Neural progenitor cell (in vitro differentiated cells): ENCODE measurements at regions not wholly inside any gene's neighbourhood (a gene's known extent, or its start where the extent isn't known, plus 50 kb on each side); places are given as distances from the start of the nearest gene placed in this dataset.
"Not testable (repeated sequence)": the region's sequence is repeated elsewhere in the genome, so short reads cannot be mapped to it uniquely, and the experiment has no call there.

ENCODE experiments used
- DNase-seq: peaks from one replicate; pipeline ENCODE4 v3.0.0-alpha.2; 2016; ENCODE audit warnings: low spot score
- H2AFZ ChIP-seq: fragments of 200-600 bp; sonication (generic); replicated peaks from 2 replicates; pipeline ENCODE4 v1.6.1; 2016; ENCODE audit warnings: antibody characterized with exemption
- H3F3A ChIP-seq: fragments of 200-600 bp; sonication (generic); 2 replicates; pipeline ENCODE4 v1.6.1; 2016; ENCODE audit warnings: antibody characterized with exemption, low read depth
- H3K27ac ChIP-seq: fragments of 200-600 bp; sonication (generic); 2 replicates; pipeline ENCODE4 v1.5.1; 2016; ENCODE audit warnings: mild to moderate bottlenecking
- H3K27me3 ChIP-seq: fragments of 200-600 bp; sonication (generic); 2 replicates; pipeline ENCODE4 v1.6.1; 2016; ENCODE audit warnings: mild to moderate bottlenecking, moderate library complexity
- H3K36me3 ChIP-seq: fragments of 200-600 bp; sonication (generic); 2 replicates; pipeline ENCODE4 v1.5.1; 2016
- H3K4me1 ChIP-seq: fragments of 200-600 bp; sonication (generic); 2 replicates; pipeline ENCODE4 v1.6.1; 2016; ENCODE audit warnings: mixed run types
- H3K4me2 ChIP-seq: fragments of 200-600 bp; sonication (generic); 2 replicates; pipeline ENCODE4 v1.6.1; 2016
- H3K4me3 ChIP-seq: fragments of 200-600 bp; sonication (generic); 2 replicates; pipeline ENCODE4 v1.5.1; 2016
- H3K79me2 ChIP-seq: fragments of 200-600 bp; sonication (generic); 2 replicates; pipeline ENCODE4 v1.6.1; 2016; ENCODE audit warnings: low read depth
- H3K9ac ChIP-seq: fragments of 200-600 bp; sonication (generic); 2 replicates; pipeline ENCODE4 v1.6.1; 2016
- H3K9me3 ChIP-seq: fragments of 200-600 bp; sonication (generic); 2 replicates; pipeline ENCODE4 v1.5.1; 2016; ENCODE audit warnings: low read depth
- H4K20me1 ChIP-seq: fragments of 200-600 bp; sonication (generic); 2 replicates; pipeline ENCODE4 v1.6.1; 2016; ENCODE audit warnings: low read depth
- H3K27ac Mint-ChIP-seq: 3 replicates; pipeline ENCODE4 v1.8.0; 2021; ENCODE audit warnings: mixed read lengths
- H3K27me3 Mint-ChIP-seq: 2 replicates; pipeline ENCODE4 v1.8.0; 2022; ENCODE audit warnings: low read depth, mild to moderate bottlenecking, inconsistent platforms, moderate library complexity, mixed read lengths; ENCODE audit not compliant: insufficient read depth
- H3K36me3 Mint-ChIP-seq: 3 replicates; pipeline ENCODE4 v1.8.0; 2021; ENCODE audit warnings: mixed read lengths
- H3K4me1 Mint-ChIP-seq: 3 replicates; pipeline ENCODE4 v1.8.0; 2021; ENCODE audit warnings: mixed read lengths
- H3K4me3 Mint-ChIP-seq: 3 replicates; pipeline ENCODE4 v1.8.0; 2021; ENCODE audit warnings: mild to moderate bottlenecking, moderate library complexity, mixed read lengths
- H3K9me3 Mint-ChIP-seq: 3 replicates; pipeline ENCODE4 v1.8.0; 2020; ENCODE audit warnings: mixed read lengths
- EZH2 ChIP-seq: fragments of 200-600 bp; sonication (generic); IDR thresholded peaks from 2 replicates; pipeline ENCODE4 v1.6.1; 2017; ENCODE audit warnings: antibody characterized with exemption, mild to moderate bottlenecking, moderate library complexity
- EZH2phosphoT487 ChIP-seq: fragments of 200-600 bp; sonication (generic); IDR thresholded peaks from 2 replicates; pipeline ENCODE4 v1.6.1; 2017; ENCODE audit warnings: antibody characterized with exemption
- TF ChIP-seq, protein P1 (sequence below): fragments of 200-600 bp; sonication (generic); IDR thresholded peaks from 2 replicates; pipeline ENCODE4 v1.5.1; 2017; ENCODE audit warnings: antibody characterized with exemption, mild to moderate bottlenecking

GRCh38 chr4:179353786-179354185, 1911.5 kb upstream of the AGA start:
- no peak overlapping the region for H3K9ac ChIP-seq
- no peaks in the 10 kb centered on the region for H3K4me1 Mint-ChIP-seq
- H3K9me3 Mint-ChIP-seq: no peaks in the 10 kb centered on the region
- H3K9me3 ChIP-seq: no peaks in the 10 kb centered on the region
- H3F3A ChIP-seq: no peaks in the 10 kb centered on the region
- no peak overlapping the region for H3K4me2 ChIP-seq
- no peaks in the 10 kb centered on the region for H3K4me1 ChIP-seq
- no peaks in the 10 kb centered on the region for H3K79me2 ChIP-seq
- H3K27ac ChIP-seq: no peak overlapping the region
- H3K27ac Mint-ChIP-seq: no peak overlapping the region
- no peaks in the 10 kb centered on the region for H3K36me3 Mint-ChIP-seq
- H2AFZ ChIP-seq: no peak overlapping the region
- no peaks in the 10 kb centered on the region for H3K27me3 ChIP-seq
- no peaks in the 10 kb centered on the region for H3K36me3 ChIP-seq
- H4K20me1 ChIP-seq: no peaks in the 10 kb centered on the region
- no peak overlapping the region for H3K4me3 Mint-ChIP-seq
- DNase-seq: no peak
- TF ChIP-seq EZH2phosphoT487: no peak
- TF ChIP-seq, protein P1, sequence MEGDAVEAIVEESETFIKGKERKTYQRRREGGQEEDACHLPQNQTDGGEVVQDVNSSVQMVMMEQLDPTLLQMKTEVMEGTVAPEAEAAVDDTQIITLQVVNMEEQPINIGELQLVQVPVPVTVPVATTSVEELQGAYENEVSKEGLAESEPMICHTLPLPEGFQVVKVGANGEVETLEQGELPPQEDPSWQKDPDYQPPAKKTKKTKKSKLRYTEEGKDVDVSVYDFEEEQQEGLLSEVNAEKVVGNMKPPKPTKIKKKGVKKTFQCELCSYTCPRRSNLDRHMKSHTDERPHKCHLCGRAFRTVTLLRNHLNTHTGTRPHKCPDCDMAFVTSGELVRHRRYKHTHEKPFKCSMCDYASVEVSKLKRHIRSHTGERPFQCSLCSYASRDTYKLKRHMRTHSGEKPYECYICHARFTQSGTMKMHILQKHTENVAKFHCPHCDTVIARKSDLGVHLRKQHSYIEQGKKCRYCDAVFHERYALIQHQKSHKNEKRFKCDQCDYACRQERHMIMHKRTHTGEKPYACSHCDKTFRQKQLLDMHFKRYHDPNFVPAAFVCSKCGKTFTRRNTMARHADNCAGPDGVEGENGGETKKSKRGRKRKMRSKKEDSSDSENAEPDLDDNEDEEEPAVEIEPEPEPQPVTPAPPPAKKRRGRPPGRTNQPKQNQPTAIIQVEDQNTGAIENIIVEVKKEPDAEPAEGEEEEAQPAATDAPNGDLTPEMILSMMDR: no peak
- TF ChIP-seq EZH2: no peak
- no peaks in the 10 kb centered on the region for H3K27me3 Mint-ChIP-seq
- no peak overlapping the region for H3K4me3 ChIP-seq

DNA sequence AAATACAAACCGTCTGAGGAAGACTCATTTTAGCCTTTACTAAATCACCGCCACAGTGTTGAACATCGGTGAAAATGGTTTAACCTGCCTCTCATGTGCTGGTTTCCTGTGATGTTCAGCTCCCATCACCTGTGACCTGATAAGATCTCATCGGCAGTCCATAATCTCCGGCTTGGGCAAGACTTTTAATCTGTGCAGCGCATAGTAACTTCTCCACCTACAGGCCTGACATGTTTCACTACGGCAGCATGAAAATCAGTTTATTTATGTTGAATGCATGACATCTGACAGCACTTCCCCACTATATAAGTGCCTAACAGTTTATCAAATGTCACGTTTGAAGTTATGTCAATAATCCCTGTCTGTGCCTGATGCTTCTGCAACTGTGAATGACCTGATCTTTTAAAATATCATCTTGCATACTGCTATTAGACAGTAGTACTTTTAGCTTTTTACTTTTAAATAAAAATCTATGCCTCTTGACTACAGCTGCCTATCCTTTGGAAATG, 1919.8 kb upstream of the AGA start:
- no peaks in the 10 kb centered on the region for H3K27me3 Mint-ChIP-seq

DNA sequence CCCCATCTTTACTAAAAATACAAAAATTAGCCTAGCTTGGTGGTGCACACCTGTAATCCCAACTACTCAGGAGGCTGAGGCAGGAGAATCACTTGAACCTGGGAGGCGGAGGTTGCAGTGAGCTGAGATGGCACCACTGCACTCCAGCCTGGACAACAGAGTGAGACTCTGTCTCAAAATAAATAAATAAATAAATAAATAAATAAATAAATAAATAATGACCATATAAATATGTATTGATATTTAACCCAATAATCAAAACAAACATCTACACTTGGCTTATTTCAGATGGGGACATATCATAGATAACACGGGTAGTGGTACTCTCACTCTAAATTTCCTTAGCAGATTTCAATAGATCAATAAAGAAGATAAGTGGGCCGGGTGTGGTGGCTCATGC, 1923.7 kb upstream of the AGA start:
- not testable (repeated sequence) for H3K27me3 Mint-ChIP-seq, H3K79me2 ChIP-seq, H3K4me1 Mint-ChIP-seq, H3K4me2 ChIP-seq, H3K9me3 Mint-ChIP-seq, DNase-seq, H3K9me3 ChIP-seq, H3K27me3 ChIP-seq, H3F3A ChIP-seq, H3K27ac Mint-ChIP-seq, H3K27ac ChIP-seq, H3K36me3 Mint-ChIP-seq, H3K4me3 ChIP-seq, H3K4me1 ChIP-seq, H2AFZ ChIP-seq, H3K4me3 Mint-ChIP-seq, H3K36me3 ChIP-seq, H3K9ac ChIP-seq, H4K20me1 ChIP-seq

More for the DNA sequence above, 1919.8 kb upstream of the AGA start:
- no peaks in the 10 kb centered on the region for H3K36me3 ChIP-seq
- H4K20me1 ChIP-seq: no peaks in the 10 kb centered on the region
- Mint-ChIP-seq H3K9me3 (no peaks in the 10 kb centered on the region), H3K27ac (no peak overlapping the region), H3K36me3 (no peaks in the 10 kb centered on the region), H3K4me3 (no peak overlapping the region), H3K4me1 (no peaks in the 10 kb centered on the region)
- TF ChIP-seq EZH2phosphoT487 (no peak), EZH2 (no peak)
- TF ChIP-seq, protein P1: no peak
- no peak overlapping the region for H3K9ac ChIP-seq
- H3K4me1 ChIP-seq: no peaks in the 10 kb centered on the region
- no peaks in the 10 kb centered on the region for H3K9me3 ChIP-seq
- H2AFZ ChIP-seq: no peak overlapping the region
- H3K27ac ChIP-seq: no peak overlapping the region
- H3K27me3 ChIP-seq: no peaks in the 10 kb centered on the region
- no peaks in the 10 kb centered on the region for H3F3A ChIP-seq
- no peaks in the 10 kb centered on the region for H3K79me2 ChIP-seq
- DNase-seq: no peak
- H3K4me3 ChIP-seq: no peak overlapping the region
- H3K4me2 ChIP-seq: no peak overlapping the region

- peak overlapping the region; percentile 18 for H3K27ac ChIP-seq
- no peaks in the 10 kb centered on the region for H3F3A ChIP-seq
- no peak overlapping the region for H2AFZ ChIP-seq
- no peaks in the 10 kb centered on the region for H3K27me3 Mint-ChIP-seq
- H4K20me1 ChIP-seq: no peaks in the 10 kb centered on the region
- no peaks in the 10 kb centered on the region for H3K4me1 ChIP-seq
- no peak for DNase-seq
- H3K27me3 ChIP-seq: no peaks in the 10 kb centered on the region
- no peaks in the 10 kb centered on the region for H3K9me3 Mint-ChIP-seq
- no peak overlapping the region for H3K9ac ChIP-seq
- H3K4me3 ChIP-seq: no peak overlapping the region
- H3K9me3 ChIP-seq: no peaks in the 10 kb centered on the region
- TF ChIP-seq, protein P1: no peak
- no peak for TF ChIP-seq EZH2
- no peak for TF ChIP-seq EZH2phosphoT487
- H3K36me3 Mint-ChIP-seq: no peaks in the 10 kb centered on the region
- no peaks in the 10 kb centered on the region for H3K4me1 Mint-ChIP-seq
- H3K4me2 ChIP-seq: no peak overlapping the region
- H3K36me3 ChIP-seq: no peaks in the 10 kb centered on the region
- H3K4me3 Mint-ChIP-seq: no peak overlapping the region
- no peaks in the 10 kb centered on the region for H3K79me2 ChIP-seq
- H3K27ac Mint-ChIP-seq: no peak overlapping the region
Observed at GRCh38 chr4:179372242-179372641, 1930.0 kb upstream of the AGA start.
